ENCODE measurements at regions not wholly inside any gene's neighbourhood (a gene's known extent, or its start where the extent isn't known, plus 50 kb on each side); places are given as distances from the start of the nearest gene placed in this dataset.

DNA sequence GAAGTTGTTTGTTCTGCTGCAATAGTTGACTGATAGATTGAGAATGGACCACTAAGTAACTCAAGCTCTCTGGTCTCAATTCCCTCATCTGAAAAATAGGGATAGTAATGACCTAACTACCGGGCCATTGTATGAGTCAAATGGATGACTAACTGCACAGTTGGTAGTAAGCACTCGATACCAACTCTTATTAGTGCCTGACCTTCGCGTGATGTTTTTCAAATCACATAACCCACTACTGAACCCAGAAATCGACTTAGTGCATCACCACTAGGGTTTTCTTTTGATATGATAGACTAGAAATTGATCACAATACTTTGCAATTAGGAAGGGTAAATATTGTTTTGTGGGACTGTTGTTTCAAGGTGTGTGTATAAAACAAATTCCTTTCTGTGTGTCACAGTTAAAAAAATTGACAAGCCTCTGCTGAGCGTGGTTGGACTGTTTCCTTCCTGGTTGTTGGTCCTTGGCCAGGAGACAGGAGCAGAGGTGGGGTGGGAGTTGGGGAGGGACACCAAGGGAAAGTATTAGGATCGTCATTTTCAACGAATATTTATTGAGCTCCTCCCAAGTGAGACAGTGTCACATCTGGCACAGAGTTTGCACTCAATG, 54.0 kb upstream of the LRP8 start:
- TF ChIP-seq, protein P1, sequence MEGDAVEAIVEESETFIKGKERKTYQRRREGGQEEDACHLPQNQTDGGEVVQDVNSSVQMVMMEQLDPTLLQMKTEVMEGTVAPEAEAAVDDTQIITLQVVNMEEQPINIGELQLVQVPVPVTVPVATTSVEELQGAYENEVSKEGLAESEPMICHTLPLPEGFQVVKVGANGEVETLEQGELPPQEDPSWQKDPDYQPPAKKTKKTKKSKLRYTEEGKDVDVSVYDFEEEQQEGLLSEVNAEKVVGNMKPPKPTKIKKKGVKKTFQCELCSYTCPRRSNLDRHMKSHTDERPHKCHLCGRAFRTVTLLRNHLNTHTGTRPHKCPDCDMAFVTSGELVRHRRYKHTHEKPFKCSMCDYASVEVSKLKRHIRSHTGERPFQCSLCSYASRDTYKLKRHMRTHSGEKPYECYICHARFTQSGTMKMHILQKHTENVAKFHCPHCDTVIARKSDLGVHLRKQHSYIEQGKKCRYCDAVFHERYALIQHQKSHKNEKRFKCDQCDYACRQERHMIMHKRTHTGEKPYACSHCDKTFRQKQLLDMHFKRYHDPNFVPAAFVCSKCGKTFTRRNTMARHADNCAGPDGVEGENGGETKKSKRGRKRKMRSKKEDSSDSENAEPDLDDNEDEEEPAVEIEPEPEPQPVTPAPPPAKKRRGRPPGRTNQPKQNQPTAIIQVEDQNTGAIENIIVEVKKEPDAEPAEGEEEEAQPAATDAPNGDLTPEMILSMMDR (IDR thresholded peaks at IDR 0.05): no peak
- TF ChIP-seq POLR2A (IDR thresholded peaks at IDR 0.05): no peak
